Ectodermal cell (in vitro differentiated cells): ENCODE measurements at regions not wholly inside any gene's neighbourhood (a gene's known extent, or its start where the extent isn't known, plus 50 kb on each side); places are given as distances from the start of the nearest gene placed in this dataset.
"Not testable (repeated sequence)": the region's sequence is repeated elsewhere in the genome, so short reads cannot be mapped to it uniquely, and the experiment has no call there.

Source experiments
- H3K27ac ChIP-seq: 2 replicates; pipeline ENCODE4 v1.7.0; 2013; ENCODE audit warnings: mild to moderate bottlenecking, low read depth, low read length; ENCODE audit not compliant: insufficient read depth, poor library complexity, severe bottlenecking
- H3K27me3 ChIP-seq: 2 replicates; pipeline ENCODE4 v1.7.0; 2013; ENCODE audit warnings: mild to moderate bottlenecking, low read length; ENCODE audit not compliant: insufficient read depth, control insufficient read depth, poor library complexity, severe bottlenecking
- H3K36me3 ChIP-seq: one replicate; pipeline ENCODE4 v1.7.0; 2013; ENCODE audit warnings: low read length; ENCODE audit not compliant: control insufficient read depth, insufficient read depth
- H3K4me1 ChIP-seq: one replicate; pipeline ENCODE4 v1.7.0; 2013; ENCODE audit warnings: low read length; ENCODE audit not compliant: control insufficient read depth, insufficient read depth
- H3K4me3 ChIP-seq: 2 replicates; pipeline ENCODE4 v1.7.0; 2013; ENCODE audit warnings: low read depth, low read length, control low read depth; ENCODE audit not compliant: insufficient read depth
- H3K9me3 ChIP-seq: 2 replicates; pipeline ENCODE4 v1.7.0; 2013; ENCODE audit warnings: mild to moderate bottlenecking, low read length, moderate library complexity; ENCODE audit not compliant: control insufficient read depth
- WGBS, 2 experiments: methylation state at CpG; one replicate each; pipeline ENCODE4 v1.1.7; 2013; ENCODE audit warnings: missing lambda C conversion rate in 2 of 2; 5-methylcytosine and 5-hydroxymethylcytosine counted together

- not testable (repeated sequence) for H3K36me3 ChIP-seq, H3K4me3 ChIP-seq, H3K9me3 ChIP-seq, H3K4me1 ChIP-seq, H3K27ac ChIP-seq, H3K27me3 ChIP-seq
- 97% methylated on average over 37 of the region's 37 CpGs for whole genome bisulfite sequencing, 2 experiments
These were observed 209.9 kb downstream of the TRIB2 start for GRCh38 chr2:12926641-12927040.

- 90 to 92% methylated on average over 4 to 5 of the region's 5 CpGs for WGBS, 2 experiments
- no peaks in the 10 kb centered on the region for H3K27me3 ChIP-seq
- H3K27ac ChIP-seq, result no peak overlapping the region
- H3K4me3 ChIP-seq, result no peak overlapping the region
- H3K9me3 ChIP-seq, result no peaks in the 10 kb centered on the region
- H3K36me3 ChIP-seq, result no peaks in the 10 kb centered on the region
- H3K4me1 ChIP-seq, result peaks cover 8% of the 10 kb centered on the region
These were observed 211.6 kb downstream of the TRIB2 start for GRCh38 chr2:12928197-12928774.

GRCh38 chr2:12928775-12929401 is 212.2 kb downstream of the TRIB2 start:
- Histone ChIP-seq H3K4me3 (no peak overlapping the region), H3K9me3 (no peaks in the 10 kb centered on the region), H3K27me3 (no peaks in the 10 kb centered on the region), H3K36me3 (no peaks in the 10 kb centered on the region), H3K4me1 (peaks cover 8% of the 10 kb centered on the region), H3K27ac (no peak overlapping the region)
- WGBS, 2 experiments, result 31 to 43% methylated on average over 2 to 4 of the region's 4 CpGs

- H3K4me3 ChIP-seq, result no peak overlapping the region
- no peaks in the 10 kb centered on the region for H3K36me3 ChIP-seq
- WGBS, 2 experiments, result 63 to 89% methylated on average over 3 of the region's 3 CpGs
- H3K9me3 ChIP-seq, result no peaks in the 10 kb centered on the region
- H3K27ac ChIP-seq, result no peak overlapping the region
- no peaks in the 10 kb centered on the region for H3K27me3 ChIP-seq
- peaks cover 8% of the 10 kb centered on the region for H3K4me1 ChIP-seq
These were observed 213.0 kb downstream of the TRIB2 start for GRCh38 chr2:12929758-12930157.

GRCh38 chr2:12930391-12930790 is 213.7 kb downstream of the TRIB2 start:
- Histone ChIP-seq H3K9me3 (no peaks in the 10 kb centered on the region), H3K36me3 (no peaks in the 10 kb centered on the region), H3K4me3 (no peak overlapping the region), H3K27ac (no peak overlapping the region), H3K27me3 (no peaks in the 10 kb centered on the region), H3K4me1 (peaks cover 8% of the 10 kb centered on the region)
- WGBS, 2 experiments, result 97 to 100% methylated on average over 1 of the region's 1 CpG

GRCh38 chr2:12931186-12931844 is 214.6 kb downstream of the TRIB2 start:
- Histone ChIP-seq H3K9me3 (no peaks in the 10 kb centered on the region), H3K4me3 (no peak overlapping the region), H3K4me1 (peaks cover 8% of the 10 kb centered on the region), H3K36me3 (no peaks in the 10 kb centered on the region), H3K27me3 (no peaks in the 10 kb centered on the region), H3K27ac (no peak overlapping the region)
- WGBS, 2 experiments, result 32 to 41% methylated on average over 4 of the region's 4 CpGs

- 84 to 91% methylated on average over 3 of the region's 3 CpGs for WGBS, 2 experiments
These were observed 215.5 kb downstream of the TRIB2 start for GRCh38 chr2:12932192-12932591.

GRCh38 chr2:12934146-12934756 is 217.5 kb downstream of the TRIB2 start:
- 91 to 92% methylated on average over 6 of the region's 6 CpGs for WGBS, 2 experiments
- Histone ChIP-seq H3K36me3 (no peaks in the 10 kb centered on the region), H3K9me3 (no peaks in the 10 kb centered on the region), H3K4me3 (no peak overlapping the region), H3K27ac (no peak overlapping the region), H3K27me3 (no peaks in the 10 kb centered on the region), H3K4me1 (no peaks in the 10 kb centered on the region)

More at GRCh38 chr2:12932192-12932591, 215.5 kb downstream of the TRIB2 start:
- H3K27ac ChIP-seq, result no peak overlapping the region
- no peaks in the 10 kb centered on the region for H3K27me3 ChIP-seq
- no peaks in the 10 kb centered on the region for H3K36me3 ChIP-seq
- no peaks in the 10 kb centered on the region for H3K9me3 ChIP-seq
- H3K4me1 ChIP-seq, result peaks cover 8% of the 10 kb centered on the region
- H3K4me3 ChIP-seq, result no peak overlapping the region

GRCh38 chr2:12935222-12935621 is 218.5 kb downstream of the TRIB2 start:
- H3K27me3 ChIP-seq, result no peaks in the 10 kb centered on the region
- no peak overlapping the region for H3K4me3 ChIP-seq
- no peaks in the 10 kb centered on the region for H3K36me3 ChIP-seq
- 86 to 87% methylated on average over 2 of the region's 2 CpGs for WGBS, 2 experiments
- H3K27ac ChIP-seq, result no peak overlapping the region
- H3K9me3 ChIP-seq, result no peaks in the 10 kb centered on the region
- H3K4me1 ChIP-seq, result no peaks in the 10 kb centered on the region

- Histone ChIP-seq H3K36me3 (no peaks in the 10 kb centered on the region), H3K27ac (no peak overlapping the region)
- WGBS, 2 experiments, result 86 to 88% methylated on average over 6 of the region's 6 CpGs
These were observed 219.1 kb downstream of the TRIB2 start for GRCh38 chr2:12935796-12936195.

More at GRCh38 chr2:12935796-12936195, 219.1 kb downstream of the TRIB2 start:
- Histone ChIP-seq H3K4me1 (no peaks in the 10 kb centered on the region), H3K9me3 (no peaks in the 10 kb centered on the region), H3K27me3 (no peaks in the 10 kb centered on the region), H3K4me3 (no peak overlapping the region)
